GM19395 (cell line): ENCODE measurements at regions not wholly inside any gene's neighbourhood (a gene's known extent, or its start where the extent isn't known, plus 50 kb on each side); places are given as distances from the start of the nearest gene placed in this dataset.

Experiments used
- ATAC-seq: cut with Tn5 transposase; IDR thresholded peaks from one replicate; pipeline ENCODE4 v1.9.1; 2021; ENCODE audit warnings: mild to moderate bottlenecking, moderate library complexity; ENCODE audit not compliant: unreplicated experiment

- no peak for ATAC-seq
Observed at GRCh38 chr2:217394510-217395351, 534.9 kb upstream of the TNP1 start.

GRCh38 chr2:217393585-217394032 is 533.7 kb upstream of the TNP1 start:
- ATAC-seq: no peak

- ATAC-seq: no peak
Observed at GRCh38 chr2:217392930-217393584, 533.2 kb upstream of the TNP1 start.

GRCh38 chr2:217387776-217388387 is 528.0 kb upstream of the TNP1 start:
- no peak for ATAC-seq

GRCh38 chr2:217386041-217386440 is 526.2 kb upstream of the TNP1 start:
- no peak for ATAC-seq

- no peak for ATAC-seq
Observed at GRCh38 chr2:217383620-217384019, 523.8 kb upstream of the TNP1 start.

GRCh38 chr2:217382794-217383193 is 522.9 kb upstream of the TNP1 start:
- no peak for ATAC-seq

- no peak for ATAC-seq
Observed at GRCh38 chr2:217379807-217380206, 519.9 kb upstream of the TNP1 start.

GRCh38 chr2:217372794-217373193 is 512.9 kb upstream of the TNP1 start:
- no peak for ATAC-seq

GRCh38 chr2:217371781-217372213 is 511.9 kb upstream of the TNP1 start:
- no peak for ATAC-seq

- no peak for ATAC-seq
Observed at GRCh38 chr2:217370391-217370790, 510.5 kb upstream of the TNP1 start.

GRCh38 chr2:217367464-217367863 is 507.6 kb upstream of the TNP1 start:
- ATAC-seq: no peak

- no peak for ATAC-seq
Observed at GRCh38 chr2:217366966-217367365, 507.1 kb upstream of the TNP1 start.

- ATAC-seq: no peak
Observed at GRCh38 chr2:217366266-217366895, 506.5 kb upstream of the TNP1 start.

GRCh38 chr2:217365656-217366055 is 505.8 kb upstream of the TNP1 start:
- no peak for ATAC-seq

- no peak for ATAC-seq
Observed at GRCh38 chr2:217364224-217364623, 504.4 kb upstream of the TNP1 start.

GRCh38 chr2:217363470-217363869 is 503.6 kb upstream of the TNP1 start:
- ATAC-seq: no peak

- no peak for ATAC-seq
Observed at GRCh38 chr2:217362710-217363109, 502.8 kb upstream of the TNP1 start.

GRCh38 chr2:217362286-217362685 is 502.4 kb upstream of the TNP1 start:
- ATAC-seq: no peak

- ATAC-seq: no peak
Observed at GRCh38 chr2:217361483-217361880, 501.6 kb upstream of the TNP1 start.

- ATAC-seq: no peak
Observed at GRCh38 chr2:217360781-217361482, 501.1 kb upstream of the TNP1 start.
